ENCODE measurements at regions not wholly inside any gene's neighbourhood (a gene's known extent, or its start where the extent isn't known, plus 50 kb on each side); places are given as distances from the start of the nearest gene placed in this dataset.

DNA sequence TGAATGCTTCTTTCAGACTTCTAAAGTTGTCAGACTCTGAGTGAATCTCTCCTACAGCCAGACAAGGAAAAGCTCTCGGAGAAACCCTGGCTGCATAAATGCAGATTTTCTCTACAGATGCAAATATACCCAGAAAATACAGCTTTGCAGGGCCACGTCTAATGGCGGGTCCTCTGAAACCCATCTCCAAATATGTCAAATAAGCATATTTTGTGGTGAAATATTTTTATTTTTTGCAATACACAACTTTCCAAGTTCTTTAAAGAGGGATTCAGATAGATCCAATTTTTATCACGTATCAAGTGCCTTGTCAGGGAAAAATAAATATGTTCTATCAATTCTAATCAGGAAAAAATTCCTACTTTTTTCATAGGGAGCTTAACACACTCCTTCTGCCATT lies 229.4 kb downstream of the SI start:
- no peak overlapping the region for H3K23ac ChIP-seq (ENCODE audit: low read length in 2 of 2)
- no peaks in the 10 kb centered on the region for H3K79me1 ChIP-seq (replicated peaks; ENCODE audit: low read length, poor library complexity, severe bottlenecking)
- H2BK12ac ChIP-seq (ENCODE audit: low read length in 2 of 2), result no peak overlapping the region
- no peak overlapping the region for H3K9ac ChIP-seq (ENCODE audit: low read length)
- H2BK120ac ChIP-seq (ENCODE audit: low read depth, low read length), result no peak overlapping the region
- no peaks in the 10 kb centered on the region for H3K27me3 ChIP-seq (ENCODE audit: control insufficient read depth in 1 of 2, insufficient read depth in 1 of 2, low read length in 2 of 2)
- no peak overlapping the region for H2BK5ac ChIP-seq (ENCODE audit: low read depth, low read length, poor library complexity, severe bottlenecking)
- H3K18ac ChIP-seq (ENCODE audit: low read depth in 1 of 2, low read length in 2 of 2), result no peak overlapping the region
- no peak for DNase-seq
- H3K4ac ChIP-seq (ENCODE audit: low read depth in 1 of 2, low read length in 2 of 2), result no peak overlapping the region
- H2AFZ ChIP-seq (ENCODE audit: low read depth, low read length), result no peak overlapping the region
- no peak overlapping the region for H4K8ac ChIP-seq (ENCODE audit: low read length)
- no peaks in the 10 kb centered on the region for H3K36me3 ChIP-seq (ENCODE audit: control insufficient read depth in 1 of 2, insufficient read depth in 2 of 2, low read depth in 1 of 2, low read length in 2 of 2)
- WGBS, result 100% methylated on average over 1 of the region's 4 CpGs
- H3K9me3 ChIP-seq (ENCODE audit: control insufficient read depth, low read length), result no peaks in the 10 kb centered on the region
- no peak overlapping the region for H3K27ac ChIP-seq (ENCODE audit: low read length, poor library complexity, severe bottlenecking)
- H2BK15ac ChIP-seq (ENCODE audit: low read depth, poor library complexity, severe bottlenecking), result no peak overlapping the region
- no peaks in the 10 kb centered on the region for H3K4me1 ChIP-seq (ENCODE audit: control insufficient read depth, insufficient read depth, low read depth, low read length)
- no peak overlapping the region for H3K4me2 ChIP-seq (ENCODE audit: low read length, poor library complexity, severe bottlenecking)
- no peak overlapping the region for H3K14ac ChIP-seq (ENCODE audit: low read length in 2 of 2)
- no peak overlapping the region for H3K4me3 ChIP-seq (ENCODE audit: insufficient read depth in 1 of 2, low read depth in 1 of 2, low read length in 2 of 2)
- no peak overlapping the region for H2AK5ac ChIP-seq (ENCODE audit: low read length, severe bottlenecking)
- no peak overlapping the region for H4K91ac ChIP-seq (ENCODE audit: low read length)

- 100% methylated on average over 1 of the region's 2 CpGs for WGBS
- Histone ChIP-seq H3K23ac (ENCODE audit: low read length in 2 of 2) (no peak overlapping the region), H3K79me1 (replicated peaks; ENCODE audit: low read length, poor library complexity, severe bottlenecking) (no peaks in the 10 kb centered on the region), H3K9ac (ENCODE audit: low read length) (no peak overlapping the region), H2BK120ac (ENCODE audit: low read depth, low read length) (no peak overlapping the region), H3K4me3 (ENCODE audit: insufficient read depth in 1 of 2, low read depth in 1 of 2, low read length in 2 of 2) (no peak overlapping the region), H4K91ac (ENCODE audit: low read length) (no peak overlapping the region), H3K9me3 (ENCODE audit: control insufficient read depth, low read length) (no peaks in the 10 kb centered on the region), H3K27ac (ENCODE audit: low read length, poor library complexity, severe bottlenecking) (no peak overlapping the region), H2BK12ac (ENCODE audit: low read length in 2 of 2) (no peak overlapping the region), H3K4me2 (ENCODE audit: low read length, poor library complexity, severe bottlenecking) (no peak overlapping the region), H3K36me3 (ENCODE audit: control insufficient read depth in 1 of 2, insufficient read depth in 2 of 2, low read depth in 1 of 2, low read length in 2 of 2) (no peaks in the 10 kb centered on the region), H2BK15ac (ENCODE audit: low read depth, poor library complexity, severe bottlenecking) (no peak overlapping the region), H3K14ac (ENCODE audit: low read length in 2 of 2) (no peak overlapping the region), H2BK5ac (ENCODE audit: low read depth, low read length, poor library complexity, severe bottlenecking) (no peak overlapping the region), H3K4ac (ENCODE audit: low read depth in 1 of 2, low read length in 2 of 2) (no peak overlapping the region), H2AFZ (ENCODE audit: low read depth, low read length) (no peak overlapping the region), H4K8ac (ENCODE audit: low read length) (no peak overlapping the region), H2AK5ac (ENCODE audit: low read length, severe bottlenecking) (no peak overlapping the region), H3K18ac (ENCODE audit: low read depth in 1 of 2, low read length in 2 of 2) (no peak overlapping the region), H3K27me3 (ENCODE audit: control insufficient read depth in 1 of 2, insufficient read depth in 1 of 2, low read length in 2 of 2) (no peaks in the 10 kb centered on the region), H3K4me1 (ENCODE audit: control insufficient read depth, insufficient read depth, low read depth, low read length) (no peaks in the 10 kb centered on the region)
- DNase-seq, result no peak
These were observed 232.6 kb downstream of the SI start for GRCh38 chr3:164845739-164846138.

DNA sequence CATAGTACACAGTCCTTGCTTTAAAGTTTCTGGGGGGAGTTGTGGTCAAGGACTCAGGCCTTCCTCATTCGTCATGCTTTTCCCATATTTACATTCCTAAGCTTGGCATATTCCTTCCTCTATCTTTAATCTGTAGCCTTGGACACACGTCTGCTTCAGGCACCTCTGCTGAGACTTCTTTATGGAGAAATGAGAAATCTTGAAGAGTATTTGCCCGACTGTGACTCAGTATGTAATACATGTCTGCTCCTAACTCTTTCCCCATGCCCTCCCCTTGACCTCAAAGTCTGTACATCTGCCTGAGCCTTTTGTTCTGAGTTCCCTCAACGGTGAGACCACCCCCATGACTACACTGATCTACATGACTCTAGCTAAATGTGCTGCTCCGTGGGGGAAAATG lies 246.1 kb downstream of the SI start:
- H3K36me3 ChIP-seq (ENCODE audit: control insufficient read depth in 1 of 2, insufficient read depth in 2 of 2, low read depth in 1 of 2, low read length in 2 of 2), result no peaks in the 10 kb centered on the region
- no peak overlapping the region for H2BK12ac ChIP-seq (ENCODE audit: low read length in 2 of 2)
- no peaks in the 10 kb centered on the region for H3K9me3 ChIP-seq (ENCODE audit: control insufficient read depth, low read length)
- WGBS, result 7% methylated on average over 2 of the region's 5 CpGs
- no peak overlapping the region for H3K27ac ChIP-seq (ENCODE audit: low read length, poor library complexity, severe bottlenecking)
- no peak overlapping the region for H2AK5ac ChIP-seq (ENCODE audit: low read length, severe bottlenecking)
- H2BK120ac ChIP-seq (ENCODE audit: low read depth, low read length), result no peak overlapping the region
- H2BK15ac ChIP-seq (ENCODE audit: low read depth, poor library complexity, severe bottlenecking), result no peak overlapping the region
- no peak overlapping the region for H2AFZ ChIP-seq (ENCODE audit: low read depth, low read length)
- no peak overlapping the region for H4K91ac ChIP-seq (ENCODE audit: low read length)
- no peaks in the 10 kb centered on the region for H3K79me1 ChIP-seq (replicated peaks; ENCODE audit: low read length, poor library complexity, severe bottlenecking)
- H3K9ac ChIP-seq (ENCODE audit: low read length), result no peak overlapping the region
- no peak overlapping the region for H3K4ac ChIP-seq (ENCODE audit: low read depth in 1 of 2, low read length in 2 of 2)
- no peaks in the 10 kb centered on the region for H3K27me3 ChIP-seq (ENCODE audit: control insufficient read depth in 1 of 2, insufficient read depth in 1 of 2, low read length in 2 of 2)
- H2BK5ac ChIP-seq (ENCODE audit: low read depth, low read length, poor library complexity, severe bottlenecking), result no peak overlapping the region
- no peak overlapping the region for H3K18ac ChIP-seq (ENCODE audit: low read depth in 1 of 2, low read length in 2 of 2)
- H3K4me2 ChIP-seq (ENCODE audit: low read length, poor library complexity, severe bottlenecking), result no peak overlapping the region
- peak; percentile 42 for DNase-seq
- H4K8ac ChIP-seq (ENCODE audit: low read length), result no peak overlapping the region
- no peak overlapping the region for H3K4me3 ChIP-seq (ENCODE audit: insufficient read depth in 1 of 2, low read depth in 1 of 2, low read length in 2 of 2)
- no peak overlapping the region for H3K23ac ChIP-seq (ENCODE audit: low read length in 2 of 2)
- H3K14ac ChIP-seq (ENCODE audit: low read length in 2 of 2), result no peak overlapping the region
- no peaks in the 10 kb centered on the region for H3K4me1 ChIP-seq (ENCODE audit: control insufficient read depth, insufficient read depth, low read depth, low read length)

DNA sequence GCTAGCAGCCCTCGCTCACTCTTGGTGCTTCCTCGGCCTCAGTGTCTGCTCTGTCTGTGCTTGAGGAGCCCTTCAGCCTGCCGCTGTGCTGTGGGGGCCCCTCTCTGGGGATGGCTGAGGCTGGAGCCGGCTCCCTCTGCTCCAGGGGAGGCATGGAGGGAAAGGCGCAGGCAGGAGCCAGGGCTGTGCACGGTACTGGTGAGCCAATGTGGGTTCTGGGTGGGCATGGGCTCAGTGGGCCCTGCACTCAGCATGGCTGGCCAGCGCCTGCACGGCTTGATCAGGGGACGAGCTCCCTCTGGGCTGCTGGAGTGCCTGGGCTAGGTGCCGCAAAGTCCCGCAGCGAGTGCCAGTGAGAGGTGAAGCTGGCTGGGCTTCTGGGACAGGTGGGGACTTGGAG lies 260.0 kb downstream of the SI start:
- Histone ChIP-seq H3K23ac (ENCODE audit: low read length in 2 of 2) (no peak overlapping the region), H2AK5ac (ENCODE audit: low read length, severe bottlenecking) (no peak overlapping the region), H3K27ac (ENCODE audit: low read length, poor library complexity, severe bottlenecking) (no peak overlapping the region), H3K18ac (ENCODE audit: low read depth in 1 of 2, low read length in 2 of 2) (no peak overlapping the region), H3K9me3 (ENCODE audit: control insufficient read depth, low read length) (no peaks in the 10 kb centered on the region), H2AFZ (ENCODE audit: low read depth, low read length) (no peak overlapping the region), H2BK12ac (ENCODE audit: low read length in 2 of 2) (no peak overlapping the region), H4K91ac (ENCODE audit: low read length) (peak overlapping the region; percentile 72), H3K14ac (ENCODE audit: low read length in 2 of 2) (no peak overlapping the region), H3K36me3 (ENCODE audit: control insufficient read depth in 1 of 2, insufficient read depth in 2 of 2, low read depth in 1 of 2, low read length in 2 of 2) (no peaks in the 10 kb centered on the region), H3K4me2 (ENCODE audit: low read length, poor library complexity, severe bottlenecking) (no peak overlapping the region), H2BK15ac (ENCODE audit: low read depth, poor library complexity, severe bottlenecking) (no peak overlapping the region), H4K8ac (ENCODE audit: low read length) (no peak overlapping the region), H3K4ac (ENCODE audit: low read depth in 1 of 2, low read length in 2 of 2) (no peak overlapping the region), H3K9ac (ENCODE audit: low read length) (no peak overlapping the region), H3K79me1 (replicated peaks; ENCODE audit: low read length, poor library complexity, severe bottlenecking) (no peaks in the 10 kb centered on the region), H2BK120ac (ENCODE audit: low read depth, low read length) (no peak overlapping the region), H2BK5ac (ENCODE audit: low read depth, low read length, poor library complexity, severe bottlenecking) (no peak overlapping the region), H3K4me3 (ENCODE audit: insufficient read depth in 1 of 2, low read depth in 1 of 2, low read length in 2 of 2) (no peak overlapping the region), H3K4me1 (ENCODE audit: control insufficient read depth, insufficient read depth, low read depth, low read length) (no peaks in the 10 kb centered on the region), H3K27me3 (ENCODE audit: control insufficient read depth in 1 of 2, insufficient read depth in 1 of 2, low read length in 2 of 2) (no peaks in the 10 kb centered on the region)
- 93% methylated on average over 12 of the region's 12 CpGs for WGBS
- no peak for DNase-seq

Measured in mesenchymal stem cell (in vitro differentiated cells and primary cell).